ENCODE measurements at regions not wholly inside any gene's neighbourhood (a gene's known extent, or its start where the extent isn't known, plus 50 kb on each side); places are given as distances from the start of the nearest gene placed in this dataset.

GRCh38 chr21:38725196-38726157 is 80.3 kb upstream of the ETS2 start:
- H3K9ac ChIP-seq (ENCODE audit: low read depth, low read length) = no peak overlapping the region
- H3K27me3 ChIP-seq (ENCODE audit: insufficient read depth, low read length) = no peaks in the 10 kb centered on the region
- 94% methylated on average over 4 of the region's 5 CpGs for WGBS
- H3K4me3 ChIP-seq (ENCODE audit: low read length) = no peak overlapping the region
- H3K9me3 ChIP-seq (ENCODE audit: insufficient read depth, low read depth, low read length) = peaks cover 4% of the 10 kb centered on the region
- H3K36me3 ChIP-seq (ENCODE audit: insufficient read depth, low read length) = no peaks in the 10 kb centered on the region
- H3K27ac ChIP-seq (ENCODE audit: low read depth, low read length) = no peak overlapping the region
- H3K4me1 ChIP-seq (ENCODE audit: insufficient read depth, low read length) = peaks cover 4% of the 10 kb centered on the region; the same call in 1 of the 2 replicates

GRCh38 chr21:38726482-38726881 is 79.2 kb upstream of the ETS2 start:
- Histone ChIP-seq H3K27me3 (ENCODE audit: insufficient read depth, low read length) (no peaks in the 10 kb centered on the region), H3K9me3 (ENCODE audit: insufficient read depth, low read depth, low read length) (peaks cover 4% of the 10 kb centered on the region), H3K9ac (ENCODE audit: low read depth, low read length) (no peak overlapping the region), H3K36me3 (ENCODE audit: insufficient read depth, low read length) (no peaks in the 10 kb centered on the region), H3K27ac (ENCODE audit: low read depth, low read length) (no peak overlapping the region), H3K4me3 (ENCODE audit: low read length) (no peak overlapping the region), H3K4me1 (ENCODE audit: insufficient read depth, low read length) (peaks cover under 1% of the 10 kb centered on the region; the same call in 1 of the 2 replicates)
- 100% methylated on average over 1 of the region's 1 CpG for WGBS

GRCh38 chr21:38729291-38729690 is 76.4 kb upstream of the ETS2 start:
- Histone ChIP-seq H3K9ac (ENCODE audit: low read depth, low read length) (no peak overlapping the region), H3K4me3 (ENCODE audit: low read length) (no peak overlapping the region), H3K27me3 (ENCODE audit: insufficient read depth, low read length) (no peaks in the 10 kb centered on the region), H3K27ac (ENCODE audit: low read depth, low read length) (no peak overlapping the region), H3K9me3 (ENCODE audit: insufficient read depth, low read depth, low read length) (peaks cover 4% of the 10 kb centered on the region), H3K4me1 (ENCODE audit: insufficient read depth, low read length) (peaks cover 3% of the 10 kb centered on the region; the same call in 1 of the 2 replicates), H3K36me3 (ENCODE audit: insufficient read depth, low read length) (no peaks in the 10 kb centered on the region)
- no CpG with 5 or more reads among the region's 1 CpG for WGBS

GRCh38 chr21:38729754-38730379 is 75.9 kb upstream of the ETS2 start:
- 77% methylated on average over 8 of the region's 8 CpGs for WGBS

DNA sequence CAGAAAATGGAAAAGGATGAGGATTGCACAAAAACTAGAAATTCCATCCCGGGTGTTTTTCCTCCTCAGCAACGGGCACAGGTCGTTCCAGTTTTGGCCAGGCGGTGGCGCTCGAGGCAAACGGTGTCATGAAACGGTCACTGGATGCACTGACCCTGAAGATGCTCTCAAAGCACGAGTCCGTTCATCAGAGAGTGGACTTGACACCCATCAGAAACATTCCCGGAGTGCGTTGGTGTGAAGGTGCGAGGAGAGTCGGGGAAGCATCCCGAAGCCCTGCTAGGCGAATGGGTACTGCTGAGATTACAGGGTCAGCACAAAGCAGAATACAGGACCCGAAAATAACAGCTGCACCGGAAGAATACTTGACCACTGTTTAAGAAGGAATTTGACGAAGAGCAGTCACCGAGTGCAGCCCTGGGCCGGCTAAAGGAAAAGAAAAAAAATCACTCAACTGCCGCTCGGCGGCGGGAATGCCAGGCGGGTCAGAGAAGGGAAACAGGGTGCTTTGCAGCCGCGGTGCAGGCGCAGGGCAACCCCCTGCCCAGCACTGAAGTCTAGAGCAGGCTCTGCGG is 71.7 kb upstream of the ETS2 start:
- no peaks in the 10 kb centered on the region for H3K9me3 ChIP-seq (ENCODE audit: insufficient read depth, low read depth, low read length)
- H3K4me3 ChIP-seq (ENCODE audit: low read length) = peak overlapping the region; percentile 44
- peaks cover 3% of the 10 kb centered on the region; the same call in 1 of the 2 replicates for H3K27me3 ChIP-seq (ENCODE audit: insufficient read depth, low read length)
- peaks cover 11% of the 10 kb centered on the region; the same call in 1 of the 2 replicates for H3K4me1 ChIP-seq (ENCODE audit: insufficient read depth, low read length)
- H3K27ac ChIP-seq (ENCODE audit: low read depth, low read length) = peak overlapping the region; percentile 71; the same call in 1 of the 2 replicates
- 2% methylated on average over 30 of the region's 30 CpGs for WGBS
- H3K36me3 ChIP-seq (ENCODE audit: insufficient read depth, low read length) = no peaks in the 10 kb centered on the region
- peak overlapping the region; percentile 37 for H3K9ac ChIP-seq (ENCODE audit: low read depth, low read length)

More at GRCh38 chr21:38729754-38730379, 75.9 kb upstream of the ETS2 start:
- H3K4me3 ChIP-seq (ENCODE audit: low read length) = no peak overlapping the region
- H3K36me3 ChIP-seq (ENCODE audit: insufficient read depth, low read length) = no peaks in the 10 kb centered on the region
- H3K27ac ChIP-seq (ENCODE audit: low read depth, low read length) = no peak overlapping the region
- peaks cover 9% of the 10 kb centered on the region; the same call in 1 of the 2 replicates for H3K4me1 ChIP-seq (ENCODE audit: insufficient read depth, low read length)
- H3K27me3 ChIP-seq (ENCODE audit: insufficient read depth, low read length) = peaks cover 1% of the 10 kb centered on the region; the same call in 1 of the 2 replicates
- H3K9ac ChIP-seq (ENCODE audit: low read depth, low read length) = no peak overlapping the region
- H3K9me3 ChIP-seq (ENCODE audit: insufficient read depth, low read depth, low read length) = peaks cover 4% of the 10 kb centered on the region

DNA sequence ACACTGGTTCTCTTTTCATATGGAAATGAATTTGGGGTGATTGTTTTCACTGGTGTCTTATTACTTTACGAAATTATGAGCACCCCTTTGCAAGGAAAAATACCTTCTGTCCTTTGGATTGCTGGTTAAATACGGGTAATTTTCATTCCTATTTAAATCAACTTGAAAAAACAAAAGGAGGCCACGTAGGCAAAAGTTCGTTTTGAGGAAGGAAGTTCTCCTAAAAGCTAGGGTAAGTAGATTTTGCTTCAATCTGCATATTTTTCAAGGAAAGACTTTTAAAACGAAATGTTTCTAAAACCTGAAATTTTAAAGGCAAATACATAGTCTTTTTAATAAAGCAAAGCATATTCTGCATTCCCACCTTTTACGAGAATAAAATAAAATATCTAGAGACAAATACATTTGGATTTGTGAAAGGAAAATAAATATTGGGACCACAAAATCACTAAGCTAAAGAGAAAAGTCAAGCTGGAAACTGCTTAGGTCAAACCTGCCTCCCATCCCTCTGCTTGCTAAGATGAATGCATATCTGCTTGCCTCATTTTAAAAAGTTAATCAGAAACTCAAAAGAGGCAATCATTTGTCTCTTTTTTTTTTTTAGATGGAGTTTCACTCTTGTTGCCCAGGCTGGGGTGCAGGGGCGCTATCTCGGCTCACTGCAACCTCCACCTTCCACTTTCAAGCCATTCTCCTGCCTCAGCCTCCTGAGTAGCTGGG is 70.9 kb upstream of the ETS2 start:
- H3K9ac ChIP-seq (ENCODE audit: low read depth, low read length) = peak overlapping the region; percentile 37
- peaks cover 3% of the 10 kb centered on the region; the same call in 1 of the 2 replicates for H3K27me3 ChIP-seq (ENCODE audit: insufficient read depth, low read length)
- H3K27ac ChIP-seq (ENCODE audit: low read depth, low read length) = peak overlapping the region; percentile 71; the same call in 1 of the 2 replicates
- no peaks in the 10 kb centered on the region for H3K9me3 ChIP-seq (ENCODE audit: insufficient read depth, low read depth, low read length)
- peaks cover 11% of the 10 kb centered on the region; the same call in 1 of the 2 replicates for H3K4me1 ChIP-seq (ENCODE audit: insufficient read depth, low read length)
- peak overlapping the region; percentile 44 for H3K4me3 ChIP-seq (ENCODE audit: low read length)
- no peaks in the 10 kb centered on the region for H3K36me3 ChIP-seq (ENCODE audit: insufficient read depth, low read length)
- 46% methylated on average over 5 of the region's 8 CpGs for whole genome bisulfite sequencing

- peaks cover 3% of the 10 kb centered on the region; the same call in 1 of the 2 replicates for H3K27me3 ChIP-seq (ENCODE audit: insufficient read depth, low read length)
- no peaks in the 10 kb centered on the region for H3K36me3 ChIP-seq (ENCODE audit: insufficient read depth, low read length)
- peaks cover 11% of the 10 kb centered on the region; the same call in 1 of the 2 replicates for H3K4me1 ChIP-seq (ENCODE audit: insufficient read depth, low read length)
- no peaks in the 10 kb centered on the region for H3K9me3 ChIP-seq (ENCODE audit: insufficient read depth, low read depth, low read length)
- no peak overlapping the region for H3K9ac ChIP-seq (ENCODE audit: low read depth, low read length)
- 96% methylated on average over 3 of the region's 3 CpGs for WGBS
- H3K27ac ChIP-seq (ENCODE audit: low read depth, low read length) = no peak overlapping the region
- H3K4me3 ChIP-seq (ENCODE audit: low read length) = no peak overlapping the region
Measured at GRCh38 chr21:38735626-38736206, 70.0 kb upstream of the ETS2 start.

- no peaks in the 10 kb centered on the region for H3K27me3 ChIP-seq (ENCODE audit: insufficient read depth, low read length)
- H3K36me3 ChIP-seq (ENCODE audit: insufficient read depth, low read length) = no peaks in the 10 kb centered on the region
- 0 out of 2 replicates have a peak, but pooled peaks cover under 1% of the 10 kb centered on the region for H3K4me1 ChIP-seq (ENCODE audit: insufficient read depth, low read length)
- H3K4me3 ChIP-seq (ENCODE audit: low read length) = no peak overlapping the region
- no peak overlapping the region for H3K9ac ChIP-seq (ENCODE audit: low read depth, low read length)
- no peak overlapping the region for H3K27ac ChIP-seq (ENCODE audit: low read depth, low read length)
- no peaks in the 10 kb centered on the region for H3K9me3 ChIP-seq (ENCODE audit: insufficient read depth, low read depth, low read length)
- 91% methylated on average over 3 of the region's 3 CpGs for WGBS
Measured at GRCh38 chr21:38740090-38740489, 65.6 kb upstream of the ETS2 start.

GRCh38 chr21:38741092-38741949 is 64.4 kb upstream of the ETS2 start:
- H3K27ac ChIP-seq (ENCODE audit: low read depth, low read length) = no peak overlapping the region
- no peaks in the 10 kb centered on the region for H3K9me3 ChIP-seq (ENCODE audit: insufficient read depth, low read depth, low read length)
- no peaks in the 10 kb centered on the region for H3K4me1 ChIP-seq (ENCODE audit: insufficient read depth, low read length)
- no peak overlapping the region for H3K9ac ChIP-seq (ENCODE audit: low read depth, low read length)
- WGBS = 96% methylated on average over 4 of the region's 5 CpGs
- H3K27me3 ChIP-seq (ENCODE audit: insufficient read depth, low read length) = no peaks in the 10 kb centered on the region
- H3K4me3 ChIP-seq (ENCODE audit: low read length) = no peak overlapping the region
- H3K36me3 ChIP-seq (ENCODE audit: insufficient read depth, low read length) = no peaks in the 10 kb centered on the region

GRCh38 chr21:38741950-38742256 is 63.8 kb upstream of the ETS2 start:
- H3K4me1 ChIP-seq (ENCODE audit: insufficient read depth, low read length) = no peaks in the 10 kb centered on the region
- no peaks in the 10 kb centered on the region for H3K9me3 ChIP-seq (ENCODE audit: insufficient read depth, low read depth, low read length)
- H3K27ac ChIP-seq (ENCODE audit: low read depth, low read length) = no peak overlapping the region
- H3K9ac ChIP-seq (ENCODE audit: low read depth, low read length) = no peak overlapping the region
- 93% methylated on average over 5 of the region's 5 CpGs for WGBS
- H3K4me3 ChIP-seq (ENCODE audit: low read length) = no peak overlapping the region
- H3K27me3 ChIP-seq (ENCODE audit: insufficient read depth, low read length) = no peaks in the 10 kb centered on the region
- H3K36me3 ChIP-seq (ENCODE audit: insufficient read depth, low read length) = no peaks in the 10 kb centered on the region

Measured in HUES64 (cell line).